ENCODE measurements at regions not wholly inside any gene's neighbourhood (a gene's known extent, or its start where the extent isn't known, plus 50 kb on each side); places are given as distances from the start of the nearest gene placed in this dataset.

- TF ChIP-seq ZNF142 (CRISPR knock-in tag; IDR thresholded peaks at IDR 0.05), result no peak
- no peak for TF ChIP-seq SAP130 (CRISPR knock-in tag; IDR thresholded peaks at IDR 0.05; ENCODE audit: low read depth)
- no peak for TF ChIP-seq ZNF34 (CRISPR knock-in tag; IDR thresholded peaks at IDR 0.05; ENCODE audit: borderline replicate concordance)
- no peak for TF ChIP-seq ZNF260 (CRISPR knock-in tag; IDR thresholded peaks at IDR 0.05; ENCODE audit: borderline replicate concordance, low read depth)
Measured at GRCh38 chr16:73956587-73957494, 339.8 kb upstream of the PSMD7 start (continued).

- no peak for FAIRE-seq
- BruUV-seq (replicated peaks), result no TSS peak
- Histone ChIP-seq H2AFZ (ENCODE audit: low read length) (no peak overlapping the region), H3K27ac (ENCODE audit: extremely low read length, insufficient read depth, low read length) (no peak overlapping the region), H4K20me1 (ENCODE audit: insufficient read depth, low read length) (no peaks in the 10 kb centered on the region), H3K79me2 (ENCODE audit: insufficient read depth, low read length) (no peaks in the 10 kb centered on the region), H3K36me3 (replicated peaks in 1 of 2; ENCODE audit: control insufficient read depth in 1 of 2, insufficient read depth in 2 of 2, low read length in 2 of 2) (no peaks in the 10 kb centered on the region), H3K9ac (ENCODE audit: insufficient read depth, low read depth, low read length) (no peak overlapping the region), H3K4me1 (ENCODE audit: insufficient read depth, low read length) (no peaks in the 10 kb centered on the region), H3K9me3 (ENCODE audit: low read length) (no peaks in the 10 kb centered on the region), H3K4me2 (ENCODE audit: low read depth, low read length) (no peak overlapping the region), H3K27me3 (ENCODE audit: control insufficient read depth in 1 of 2, insufficient read depth in 2 of 2, low read length in 2 of 2) (peaks cover 0 to 8% of the 10 kb centered on the region in 2 experiments; a peak in 1 of 5 replicates), H3K4me3 (replicated peaks in 1 of 3; ENCODE audit: insufficient read depth in 1 of 3, low read depth in 2 of 3, low read length in 3 of 3) (no peak overlapping the region)
- ChIA-PET POLR2A (no interaction called here), CTCF (ENCODE audit: low intra/inter-chr PET ratio, low total read pairs) (no interaction called here)
- intact Hi-C loops (cut with micrococcal nuclease; ENCODE audit: unreplicated experiment), result loop anchor here (1.0 to 2.0 kb wide), 4 partner anchors 79 to 391 kb away; no protein-coding TSS in a partner anchor
- no peak for DNase-seq (ENCODE audit: low spot score)
- 18% methylated on average over 11 of the region's 11 CpGs for WGBS (ENCODE audit: low lambda C conversion rate)
- in situ Hi-C loops (cut with HindIII; ENCODE audit: extremely low pct_ligation_motif_present, low pct_unique_long_range_greater_than_20kb), result loop anchor here (10.0 kb wide), 1 partner anchor 391 kb away; no protein-coding TSS in a partner anchor
- ATAC-seq, result no peak
- no peak for TF ChIP-seq DPF2 (CRISPR knock-in tag; IDR thresholded peaks at IDR 0.05; ENCODE audit: borderline replicate concordance, low read depth)
- TF ChIP-seq ZNF776 (CRISPR knock-in tag; IDR thresholded peaks at IDR 0.05), result no peak
- TF ChIP-seq ZNF207 (IDR thresholded peaks at IDR 0.05; ENCODE audit: borderline replicate concordance), result no peak
- no peak for TF ChIP-seq SKIL (CRISPR knock-in tag; IDR thresholded peaks at IDR 0.05; ENCODE audit: borderline replicate concordance)
- TF ChIP-seq ZFP41 (CRISPR knock-in tag; IDR thresholded peaks at IDR 0.05; ENCODE audit: borderline replicate concordance), result no peak
Measured at GRCh38 chr16:73955702-73956101, 340.9 kb upstream of the PSMD7 start.

Measured in HepG2 (cell line).